ENCODE measurements at regions not wholly inside any gene's neighbourhood (a gene's known extent, or its start where the extent isn't known, plus 50 kb on each side); places are given as distances from the start of the nearest gene placed in this dataset.

- no peak overlapping the region for H3K4me3 ChIP-seq (replicated peaks in 1 of 2; ENCODE audit: low read depth in 1 of 2, low read length in 2 of 2)
- H3K9me2 ChIP-seq (ENCODE audit: insufficient read depth): no peaks in the 10 kb centered on the region
- no TSS peak for BruUV-seq (replicated peaks)
- H3K4me1 ChIP-seq (ENCODE audit: control insufficient read depth in 1 of 2, insufficient read depth in 2 of 2, low read length in 2 of 2): no peaks in the 10 kb centered on the region
- DNase-seq (ENCODE audit: low read depth, low spot score): no peak
- H3K9ac ChIP-seq (ENCODE audit: low read length): no peak overlapping the region
- intact Hi-C loops (cut with micrococcal nuclease): no loop called here
- no peaks in the 10 kb centered on the region for H4K20me1 ChIP-seq (ENCODE audit: insufficient read depth)
- no peak for ATAC-seq
- no peak overlapping the region for H3K4me2 ChIP-seq (ENCODE audit: low read length)
- ChIA-PET CTCF (no interaction called here), RAD21 (ENCODE audit: low non-redundant PET in 1 of 2, low total read pairs in 2 of 2, uncharacterized antibody in 2 of 2, unreplicated experiment in 2 of 2) (no interaction called here), POLR2A (no interaction called here)
- no peaks in the 10 kb centered on the region for H3K79me2 ChIP-seq (ENCODE audit: insufficient read depth, low read length)
- no peaks in the 10 kb centered on the region for H3K36me3 ChIP-seq (ENCODE audit: control insufficient read depth in 1 of 2, insufficient read depth in 2 of 2, low read length in 2 of 2)
- no peak overlapping the region for H2AFZ ChIP-seq (ENCODE audit: low read depth, low read length, poor library complexity, severe bottlenecking)
- H3K27ac ChIP-seq (ENCODE audit: low read depth, low read length): no peak overlapping the region
- TF ChIP-seq ZFX (IDR thresholded peaks at IDR 0.05): no peak
- no peaks in the 10 kb centered on the region for H3K27me3 ChIP-seq (ENCODE audit: insufficient read depth, low read length)
- H3K9me3 ChIP-seq (ENCODE audit: control insufficient read depth in 1 of 2, insufficient read depth in 1 of 2, low read depth in 1 of 2, low read length in 2 of 2): peaks cover 0 to 18% of the 10 kb centered on the region in 2 experiments; a peak in 1 of 4 replicates
Measured at GRCh38 chr11:37560991-37561390, 963.0 kb upstream of the RAG2 start.

- no peaks in the 10 kb centered on the region for H3K36me3 ChIP-seq (ENCODE audit: control insufficient read depth in 1 of 2, insufficient read depth in 2 of 2, low read length in 2 of 2)
- no peak overlapping the region for H2AFZ ChIP-seq (ENCODE audit: low read depth, low read length, poor library complexity, severe bottlenecking)
- H3K4me3 ChIP-seq (replicated peaks in 1 of 2; ENCODE audit: low read depth in 1 of 2, low read length in 2 of 2): no peak overlapping the region
- H3K9me2 ChIP-seq (ENCODE audit: insufficient read depth): no peaks in the 10 kb centered on the region
- RAD21 ChIA-PET (ENCODE audit: low non-redundant PET in 1 of 2, low total read pairs in 2 of 2, uncharacterized antibody in 2 of 2, unreplicated experiment in 2 of 2): no interaction called here
- H3K9me3 ChIP-seq (ENCODE audit: control insufficient read depth in 1 of 2, insufficient read depth in 1 of 2, low read depth in 1 of 2, low read length in 2 of 2): peaks cover 0 to 19% of the 10 kb centered on the region in 2 experiments; a peak in 1 of 4 replicates
- H3K9ac ChIP-seq (ENCODE audit: low read length): no peak overlapping the region
- ATAC-seq (no peak), DNase-seq (ENCODE audit: low read depth, low spot score) (no peak)
- no peak overlapping the region for H3K27ac ChIP-seq (ENCODE audit: low read depth, low read length)
- intact Hi-C loops (cut with micrococcal nuclease): no loop called here
- no peak overlapping the region for H3K4me2 ChIP-seq (ENCODE audit: low read length)
- H3K4me1 ChIP-seq (ENCODE audit: control insufficient read depth in 1 of 2, insufficient read depth in 2 of 2, low read length in 2 of 2): no peaks in the 10 kb centered on the region
- no peaks in the 10 kb centered on the region for H3K79me2 ChIP-seq (ENCODE audit: insufficient read depth, low read length)
- no peaks in the 10 kb centered on the region for H3K27me3 ChIP-seq (ENCODE audit: insufficient read depth, low read length)
- no peak for TF ChIP-seq ATF3 (IDR thresholded peaks at IDR 0.05)
- TF ChIP-seq POLR2AphosphoS5 (IDR thresholded peaks at IDR 0.05; ENCODE audit: low read depth, low read length): no peak
- TF ChIP-seq SP1 (IDR thresholded peaks at IDR 0.05; ENCODE audit: low read depth): no peak
- TF ChIP-seq ZNF274 (IDR thresholded peaks at IDR 0.05; ENCODE audit: low read depth, low read length): no peak
- no peak for TF ChIP-seq ZBTB33 (IDR thresholded peaks at IDR 0.05; ENCODE audit: extremely low read depth, insufficient replicate concordance, low read length)
- TF ChIP-seq POLR2A (IDR thresholded peaks at IDR 0.05; ENCODE audit: borderline replicate concordance, extremely low read depth, insufficient read depth, insufficient read length): no peak
- no peak for TF ChIP-seq CEBPB (IDR thresholded peaks at IDR 0.05; ENCODE audit: low read depth)
- TF ChIP-seq TCF7L2 (IDR thresholded peaks at IDR 0.05; ENCODE audit: borderline replicate concordance, extremely low read depth, insufficient read depth, insufficient read length): no peak
- no peak for TF ChIP-seq EGR1 (IDR thresholded peaks at IDR 0.05; ENCODE audit: low read depth)
- no peak for TF ChIP-seq YY1 (IDR thresholded peaks at IDR 0.05; ENCODE audit: extremely low read depth, insufficient replicate concordance, low read depth, low read length)
- no peak for TF ChIP-seq CTCF (IDR thresholded peaks at IDR 0.05 in 2 of 3, conservative IDR thresholded peaks at IDR 0.05 in 1 of 3; ENCODE audit: borderline replicate concordance in 1 of 3, insufficient read depth in 1 of 3, low read depth in 2 of 3, low read length in 2 of 3)
- no peak for TF ChIP-seq JUND (IDR thresholded peaks at IDR 0.05)
- no TSS peak for BruUV-seq (replicated peaks)
- CTCF ChIA-PET: no interaction called here
- no peaks in the 10 kb centered on the region for H4K20me1 ChIP-seq (ENCODE audit: insufficient read depth)
- POLR2A ChIA-PET: no interaction called here
Measured at GRCh38 chr11:37560346-37560745, 962.3 kb upstream of the RAG2 start.
